ENCODE measurements at regions not wholly inside any gene's neighbourhood (a gene's known extent, or its start where the extent isn't known, plus 50 kb on each side); places are given as distances from the start of the nearest gene placed in this dataset.

DNA sequence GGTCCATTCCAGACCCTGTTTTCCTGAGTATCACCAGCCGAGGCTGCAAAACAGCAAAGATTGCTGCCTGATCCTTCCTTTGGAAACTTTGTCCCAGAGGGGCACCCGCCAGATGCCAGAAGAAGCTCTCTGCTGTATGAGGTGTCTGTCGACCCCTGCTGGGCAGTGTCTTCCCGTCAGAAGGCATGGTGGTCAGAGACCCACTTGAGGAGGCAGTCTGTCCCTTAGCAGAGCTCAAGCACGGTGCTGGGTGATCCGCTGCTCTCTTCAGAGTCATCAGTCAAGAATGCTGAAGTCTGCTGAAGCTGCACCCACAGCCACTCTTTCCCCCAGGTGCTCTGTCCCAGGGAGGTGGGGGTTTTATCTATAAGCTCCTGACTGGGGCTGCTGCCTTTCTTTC lies 1121.2 kb downstream of the NSUN3 start:
- DNase-seq (ENCODE audit: insufficient read length, low spot score): no peak
- TF ChIP-seq, protein P1, sequence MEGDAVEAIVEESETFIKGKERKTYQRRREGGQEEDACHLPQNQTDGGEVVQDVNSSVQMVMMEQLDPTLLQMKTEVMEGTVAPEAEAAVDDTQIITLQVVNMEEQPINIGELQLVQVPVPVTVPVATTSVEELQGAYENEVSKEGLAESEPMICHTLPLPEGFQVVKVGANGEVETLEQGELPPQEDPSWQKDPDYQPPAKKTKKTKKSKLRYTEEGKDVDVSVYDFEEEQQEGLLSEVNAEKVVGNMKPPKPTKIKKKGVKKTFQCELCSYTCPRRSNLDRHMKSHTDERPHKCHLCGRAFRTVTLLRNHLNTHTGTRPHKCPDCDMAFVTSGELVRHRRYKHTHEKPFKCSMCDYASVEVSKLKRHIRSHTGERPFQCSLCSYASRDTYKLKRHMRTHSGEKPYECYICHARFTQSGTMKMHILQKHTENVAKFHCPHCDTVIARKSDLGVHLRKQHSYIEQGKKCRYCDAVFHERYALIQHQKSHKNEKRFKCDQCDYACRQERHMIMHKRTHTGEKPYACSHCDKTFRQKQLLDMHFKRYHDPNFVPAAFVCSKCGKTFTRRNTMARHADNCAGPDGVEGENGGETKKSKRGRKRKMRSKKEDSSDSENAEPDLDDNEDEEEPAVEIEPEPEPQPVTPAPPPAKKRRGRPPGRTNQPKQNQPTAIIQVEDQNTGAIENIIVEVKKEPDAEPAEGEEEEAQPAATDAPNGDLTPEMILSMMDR (IDR thresholded peaks at IDR 0.05; ENCODE audit: insufficient read depth, missing control alignments): no peak
- FAIRE-seq: no peak

DNA sequence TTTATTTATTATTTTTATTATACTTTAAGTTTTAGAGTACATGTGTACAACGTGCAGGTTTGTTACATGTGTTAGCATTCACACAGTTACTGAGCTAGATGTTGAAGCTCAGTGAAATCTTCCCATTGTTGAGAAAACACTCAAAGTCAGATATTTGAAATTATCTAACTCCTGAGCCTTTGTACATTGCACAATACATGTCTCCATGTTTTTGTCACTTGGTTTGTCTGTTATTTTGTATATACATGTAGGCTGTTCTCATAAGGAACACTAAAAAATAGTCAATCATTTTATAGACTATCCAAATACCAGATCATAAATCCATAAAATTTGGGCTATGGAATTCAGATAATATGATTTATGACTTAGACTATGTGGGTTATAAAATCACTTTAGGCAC lies 1126.5 kb downstream of the NSUN3 start:
- TF ChIP-seq, protein P1 (IDR thresholded peaks at IDR 0.05; ENCODE audit: insufficient read depth, missing control alignments): no peak
- FAIRE-seq (no peak), DNase-seq (ENCODE audit: insufficient read length, low spot score) (no peak)

DNA sequence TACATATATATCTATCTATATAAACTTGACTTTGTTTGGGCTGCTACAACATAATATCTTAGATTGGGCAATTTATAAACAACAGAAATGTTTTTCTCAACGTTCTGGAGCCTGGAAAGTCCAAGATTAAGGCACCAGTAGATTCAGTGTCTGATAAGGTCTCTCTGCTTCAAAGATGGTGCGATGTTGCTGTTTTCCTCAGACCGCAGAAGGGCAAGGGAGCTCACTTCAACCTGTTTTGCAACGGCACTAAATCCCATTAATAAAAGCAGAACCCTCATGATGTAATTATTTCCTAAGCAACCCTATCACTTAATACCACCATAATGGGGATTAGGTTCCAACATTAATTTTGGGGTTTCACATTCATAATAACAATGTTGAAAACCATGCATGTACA lies 1134.8 kb downstream of the NSUN3 start:
- FAIRE-seq: no peak
- TF ChIP-seq, protein P1 (IDR thresholded peaks at IDR 0.05; ENCODE audit: insufficient read depth, missing control alignments): no peak

DNA sequence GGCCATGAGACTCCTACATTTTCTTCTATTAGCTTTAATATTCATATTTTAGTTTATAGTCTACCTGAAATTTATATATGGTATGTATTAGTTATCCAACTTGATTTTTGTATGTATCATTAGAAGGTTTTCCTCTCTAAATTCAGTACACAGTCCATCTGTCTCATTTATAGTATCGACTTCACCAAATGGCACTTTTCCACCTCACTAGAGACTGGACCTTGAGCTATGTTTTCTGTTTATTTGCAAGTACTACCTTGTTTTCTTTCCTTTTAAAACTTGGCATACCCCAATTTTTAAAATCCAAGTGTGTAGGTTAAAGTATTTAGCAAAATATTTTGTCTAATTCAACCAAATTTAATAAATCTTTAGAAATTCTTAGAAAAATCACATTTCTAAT lies 1137.5 kb downstream of the NSUN3 start:
- no peak for FAIRE-seq
- TF ChIP-seq, protein P1 (IDR thresholded peaks at IDR 0.05; ENCODE audit: insufficient read depth, missing control alignments): no peak
- DNase-seq (ENCODE audit: insufficient read length, low spot score): no peak

More for the DNA sequence above, 1134.8 kb downstream of the NSUN3 start:
- no peak for DNase-seq (ENCODE audit: insufficient read length, low spot score)

DNA sequence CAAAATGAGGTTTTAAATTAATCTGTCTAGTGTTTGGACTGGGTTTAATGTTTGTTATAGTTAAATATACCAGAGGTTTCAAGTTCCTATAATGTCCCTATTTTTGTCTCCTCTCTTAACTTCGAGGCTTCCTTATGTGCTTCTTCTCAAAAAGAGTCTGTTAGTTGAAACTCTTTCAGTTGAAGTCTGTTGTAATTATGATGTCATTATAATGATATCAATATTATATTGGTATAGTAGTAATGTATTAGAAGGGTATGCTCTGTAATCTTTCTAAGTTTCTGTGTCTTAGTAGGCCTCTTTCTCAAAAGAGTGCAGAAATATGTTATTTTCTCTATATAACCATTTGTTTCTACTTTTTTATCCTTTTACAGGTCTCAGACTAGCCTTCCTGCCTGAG lies 1148.0 kb downstream of the NSUN3 start:
- no peak for FAIRE-seq
- TF ChIP-seq, protein P1 (IDR thresholded peaks at IDR 0.05; ENCODE audit: insufficient read depth, missing control alignments): no peak
- DNase-seq (ENCODE audit: insufficient read length, low spot score): no peak

DNA sequence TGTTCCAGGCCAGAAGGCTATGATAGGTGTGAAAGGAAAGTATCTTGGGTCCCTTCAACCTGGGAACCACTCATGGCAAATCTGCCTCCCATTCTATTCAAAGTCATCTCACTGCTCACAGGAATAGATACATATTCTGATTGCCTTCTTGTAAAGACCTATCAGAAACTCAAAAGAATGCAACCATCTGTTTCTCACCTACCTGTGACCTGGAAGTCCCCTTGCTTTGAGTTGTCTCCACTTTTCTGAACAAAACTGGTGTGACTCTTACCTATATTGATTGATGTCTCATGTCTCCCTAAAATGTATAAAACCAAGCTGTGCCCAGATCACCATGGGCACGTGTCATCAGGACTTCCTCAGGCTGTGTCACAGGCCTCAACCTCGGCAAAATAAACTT lies 1149.3 kb downstream of the NSUN3 start:
- TF ChIP-seq, protein P1 (IDR thresholded peaks at IDR 0.05; ENCODE audit: insufficient read depth, missing control alignments): no peak
- DNase-seq (ENCODE audit: insufficient read length, low spot score) (no peak), FAIRE-seq (no peak)

DNA sequence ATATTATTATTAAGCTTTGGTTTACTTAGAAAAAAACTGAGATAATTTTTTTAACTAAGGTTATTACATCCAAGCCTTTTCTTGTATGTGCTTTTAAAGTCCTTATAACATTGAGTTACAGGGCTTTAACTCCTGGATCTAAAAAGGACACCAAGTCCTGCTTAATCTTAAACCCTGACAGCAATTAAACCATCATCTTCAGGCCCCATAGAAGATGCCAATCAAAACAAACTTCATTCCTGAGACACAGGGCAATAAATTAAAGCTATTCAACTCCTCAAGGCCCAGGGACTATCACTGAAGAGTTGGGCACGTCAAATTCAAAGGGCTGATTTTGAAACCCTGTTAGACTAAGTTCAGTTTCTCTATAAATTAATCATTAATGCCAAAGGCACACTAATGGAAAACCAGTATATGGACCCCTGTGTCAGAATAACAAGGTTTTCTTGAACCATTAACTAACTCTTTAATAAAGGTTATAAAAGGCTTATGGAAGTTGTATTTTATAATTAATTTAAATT lies 1152.6 kb downstream of the NSUN3 start:
- TF ChIP-seq, protein P1 (IDR thresholded peaks at IDR 0.05; ENCODE audit: insufficient read depth, missing control alignments): no peak
- FAIRE-seq (no peak), DNase-seq (ENCODE audit: insufficient read length, low spot score) (no peak)
